ENCODE measurements at regions not wholly inside any gene's neighbourhood (a gene's known extent, or its start where the extent isn't known, plus 50 kb on each side); places are given as distances from the start of the nearest gene placed in this dataset.

DNA sequence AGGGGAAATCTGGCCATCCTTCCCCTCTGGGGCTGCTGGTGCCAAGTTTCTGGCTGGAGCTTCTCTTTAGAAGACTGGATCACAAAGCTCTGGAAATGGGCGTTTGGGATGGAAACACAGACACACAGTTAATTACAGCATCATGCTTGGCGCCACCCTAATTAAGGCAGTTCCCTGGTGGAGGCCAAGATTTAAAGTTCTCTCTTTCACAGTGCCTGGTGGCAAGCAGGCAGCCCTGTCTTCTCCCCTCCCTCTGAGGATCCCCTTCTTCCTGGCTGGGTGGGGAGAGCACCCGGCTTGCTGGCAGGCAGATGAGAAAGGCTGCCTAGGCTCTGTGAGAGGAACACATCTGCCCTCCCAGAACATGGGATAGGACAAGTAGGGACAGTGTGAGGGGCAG, 59.0 kb upstream of the NKD1 start:
- Histone ChIP-seq H3K27ac (ENCODE audit: low read depth) (no peak overlapping the region), H3F3A (replicated peaks; ENCODE audit: low read depth) (no peaks in the 10 kb centered on the region), H3K4me3 (no peak overlapping the region), H4K20me1 (replicated peaks; ENCODE audit: insufficient read depth) (no peaks in the 10 kb centered on the region), H3K4me1 (ENCODE audit: insufficient read depth) (no peaks in the 10 kb centered on the region), H3K9me2 (ENCODE audit: insufficient read depth) (peaks cover 4% of the 10 kb centered on the region; the same call in 1 of the 2 replicates), H2AFZ (no peak overlapping the region), H3K4me2 (no peak overlapping the region), H3K36me3 (ENCODE audit: insufficient read depth) (no peaks in the 10 kb centered on the region), H3K27me3 (ENCODE audit: insufficient read depth) (no peaks in the 10 kb centered on the region), H3K79me2 (replicated peaks; ENCODE audit: insufficient read depth) (no peaks in the 10 kb centered on the region)
- no peak overlapping the region for H3K27ac Mint-ChIP-seq
- H3K4me1 Mint-ChIP-seq: no peaks in the 10 kb centered on the region
- no peaks in the 10 kb centered on the region for H3K36me3 Mint-ChIP-seq (ENCODE audit: low read depth)
- peaks cover 12% of the 10 kb centered on the region; the same call in 2 of the 3 replicates for H3K9me3 Mint-ChIP-seq
- H3K4me3 Mint-ChIP-seq: no peak overlapping the region
- H3K27me3 Mint-ChIP-seq (ENCODE audit: insufficient read depth, low read depth, poor library complexity): no peaks in the 10 kb centered on the region
- ATAC-seq (no peak), DNase-seq (ENCODE audit: low spot score) (no peak)
- TF ChIP-seq, protein P1, sequence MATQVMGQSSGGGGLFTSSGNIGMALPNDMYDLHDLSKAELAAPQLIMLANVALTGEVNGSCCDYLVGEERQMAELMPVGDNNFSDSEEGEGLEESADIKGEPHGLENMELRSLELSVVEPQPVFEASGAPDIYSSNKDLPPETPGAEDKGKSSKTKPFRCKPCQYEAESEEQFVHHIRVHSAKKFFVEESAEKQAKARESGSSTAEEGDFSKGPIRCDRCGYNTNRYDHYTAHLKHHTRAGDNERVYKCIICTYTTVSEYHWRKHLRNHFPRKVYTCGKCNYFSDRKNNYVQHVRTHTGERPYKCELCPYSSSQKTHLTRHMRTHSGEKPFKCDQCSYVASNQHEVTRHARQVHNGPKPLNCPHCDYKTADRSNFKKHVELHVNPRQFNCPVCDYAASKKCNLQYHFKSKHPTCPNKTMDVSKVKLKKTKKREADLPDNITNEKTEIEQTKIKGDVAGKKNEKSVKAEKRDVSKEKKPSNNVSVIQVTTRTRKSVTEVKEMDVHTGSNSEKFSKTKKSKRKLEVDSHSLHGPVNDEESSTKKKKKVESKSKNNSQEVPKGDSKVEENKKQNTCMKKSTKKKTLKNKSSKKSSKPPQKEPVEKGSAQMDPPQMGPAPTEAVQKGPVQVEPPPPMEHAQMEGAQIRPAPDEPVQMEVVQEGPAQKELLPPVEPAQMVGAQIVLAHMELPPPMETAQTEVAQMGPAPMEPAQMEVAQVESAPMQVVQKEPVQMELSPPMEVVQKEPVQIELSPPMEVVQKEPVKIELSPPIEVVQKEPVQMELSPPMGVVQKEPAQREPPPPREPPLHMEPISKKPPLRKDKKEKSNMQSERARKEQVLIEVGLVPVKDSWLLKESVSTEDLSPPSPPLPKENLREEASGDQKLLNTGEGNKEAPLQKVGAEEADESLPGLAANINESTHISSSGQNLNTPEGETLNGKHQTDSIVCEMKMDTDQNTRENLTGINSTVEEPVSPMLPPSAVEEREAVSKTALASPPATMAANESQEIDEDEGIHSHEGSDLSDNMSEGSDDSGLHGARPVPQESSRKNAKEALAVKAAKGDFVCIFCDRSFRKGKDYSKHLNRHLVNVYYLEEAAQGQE (IDR thresholded peaks at IDR 0.05; ENCODE audit: unreplicated experiment): no peak
- TF ChIP-seq NANOG (IDR thresholded peaks at IDR 0.05; ENCODE audit: borderline replicate concordance): no peak
- TF ChIP-seq, protein P2, sequence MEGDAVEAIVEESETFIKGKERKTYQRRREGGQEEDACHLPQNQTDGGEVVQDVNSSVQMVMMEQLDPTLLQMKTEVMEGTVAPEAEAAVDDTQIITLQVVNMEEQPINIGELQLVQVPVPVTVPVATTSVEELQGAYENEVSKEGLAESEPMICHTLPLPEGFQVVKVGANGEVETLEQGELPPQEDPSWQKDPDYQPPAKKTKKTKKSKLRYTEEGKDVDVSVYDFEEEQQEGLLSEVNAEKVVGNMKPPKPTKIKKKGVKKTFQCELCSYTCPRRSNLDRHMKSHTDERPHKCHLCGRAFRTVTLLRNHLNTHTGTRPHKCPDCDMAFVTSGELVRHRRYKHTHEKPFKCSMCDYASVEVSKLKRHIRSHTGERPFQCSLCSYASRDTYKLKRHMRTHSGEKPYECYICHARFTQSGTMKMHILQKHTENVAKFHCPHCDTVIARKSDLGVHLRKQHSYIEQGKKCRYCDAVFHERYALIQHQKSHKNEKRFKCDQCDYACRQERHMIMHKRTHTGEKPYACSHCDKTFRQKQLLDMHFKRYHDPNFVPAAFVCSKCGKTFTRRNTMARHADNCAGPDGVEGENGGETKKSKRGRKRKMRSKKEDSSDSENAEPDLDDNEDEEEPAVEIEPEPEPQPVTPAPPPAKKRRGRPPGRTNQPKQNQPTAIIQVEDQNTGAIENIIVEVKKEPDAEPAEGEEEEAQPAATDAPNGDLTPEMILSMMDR (conservative IDR thresholded peaks at IDR 0.05; ENCODE audit: low read depth in 2 of 2): no peak
- TF ChIP-seq EZH2phosphoT487 (IDR thresholded peaks at IDR 0.05; ENCODE audit: unreplicated experiment): no peak
- TF ChIP-seq STAT1 (IDR thresholded peaks at IDR 0.05; ENCODE audit: unreplicated experiment): no peak
- TF ChIP-seq, protein P3, sequence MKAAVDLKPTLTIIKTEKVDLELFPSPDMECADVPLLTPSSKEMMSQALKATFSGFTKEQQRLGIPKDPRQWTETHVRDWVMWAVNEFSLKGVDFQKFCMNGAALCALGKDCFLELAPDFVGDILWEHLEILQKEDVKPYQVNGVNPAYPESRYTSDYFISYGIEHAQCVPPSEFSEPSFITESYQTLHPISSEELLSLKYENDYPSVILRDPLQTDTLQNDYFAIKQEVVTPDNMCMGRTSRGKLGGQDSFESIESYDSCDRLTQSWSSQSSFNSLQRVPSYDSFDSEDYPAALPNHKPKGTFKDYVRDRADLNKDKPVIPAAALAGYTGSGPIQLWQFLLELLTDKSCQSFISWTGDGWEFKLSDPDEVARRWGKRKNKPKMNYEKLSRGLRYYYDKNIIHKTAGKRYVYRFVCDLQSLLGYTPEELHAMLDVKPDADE (IDR thresholded peaks at IDR 0.05): no peak
- no peak for TF ChIP-seq CREB1 (CRISPR knock-in tag; IDR thresholded peaks at IDR 0.05; ENCODE audit: low read depth)

DNA sequence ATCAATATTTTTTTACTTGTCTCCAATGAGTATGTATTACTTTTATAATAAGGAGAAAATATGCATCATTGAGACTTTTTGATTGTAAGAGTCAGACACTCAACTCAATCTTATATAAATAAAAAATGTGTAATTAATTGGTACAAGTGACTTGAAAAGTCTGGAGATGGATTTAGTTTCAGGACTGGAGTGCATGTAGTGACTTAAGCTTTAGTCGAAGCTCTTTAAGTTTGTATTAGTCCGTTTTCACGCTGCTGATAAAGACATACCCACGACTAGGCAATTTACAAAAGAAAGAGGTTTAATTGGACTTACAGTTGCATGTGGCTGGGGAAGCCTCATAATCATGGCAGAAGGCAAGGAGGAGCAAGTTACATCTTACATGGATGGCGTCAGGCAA, 60.7 kb upstream of the NKD1 start:
- H3K4me1 ChIP-seq (ENCODE audit: insufficient read depth): no peaks in the 10 kb centered on the region
- H3K4me1 Mint-ChIP-seq: no peaks in the 10 kb centered on the region
- DNase-seq (ENCODE audit: low spot score): no peak
- no peak overlapping the region for H3K4me2 ChIP-seq
- no peak overlapping the region for H2AFZ ChIP-seq
- H3K27me3 ChIP-seq (ENCODE audit: insufficient read depth): no peaks in the 10 kb centered on the region
- ATAC-seq: no peak
- no peaks in the 10 kb centered on the region for H3K36me3 ChIP-seq (ENCODE audit: insufficient read depth)
- no peaks in the 10 kb centered on the region for H3F3A ChIP-seq (replicated peaks; ENCODE audit: low read depth)
- no peak overlapping the region for H3K4me3 ChIP-seq
- no peaks in the 10 kb centered on the region for H3K79me2 ChIP-seq (replicated peaks; ENCODE audit: insufficient read depth)
- H3K27ac ChIP-seq (ENCODE audit: low read depth): no peak overlapping the region
- H3K4me3 Mint-ChIP-seq: no peak overlapping the region
- no peak overlapping the region for H3K27ac Mint-ChIP-seq
- H3K27me3 Mint-ChIP-seq (ENCODE audit: insufficient read depth, low read depth, poor library complexity): no peaks in the 10 kb centered on the region
- H3K9me3 Mint-ChIP-seq: peaks cover 19% of the 10 kb centered on the region
- H3K9me2 ChIP-seq (ENCODE audit: insufficient read depth): peaks cover 4% of the 10 kb centered on the region; the same call in 1 of the 2 replicates
- H4K20me1 ChIP-seq (replicated peaks; ENCODE audit: insufficient read depth): no peaks in the 10 kb centered on the region
- peaks cover 3% of the 10 kb centered on the region; the same call in 1 of the 3 replicates for H3K36me3 Mint-ChIP-seq (ENCODE audit: low read depth)
- TF ChIP-seq ZNF462 (CRISPR knock-in tag; IDR thresholded peaks at IDR 0.05) (no peak), CREB1 (CRISPR knock-in tag; IDR thresholded peaks at IDR 0.05; ENCODE audit: low read depth) (no peak), NANOG (IDR thresholded peaks at IDR 0.05; ENCODE audit: borderline replicate concordance) (no peak), ZNF114 (CRISPR knock-in tag; IDR thresholded peaks at IDR 0.05) (no peak), STAT1 (IDR thresholded peaks at IDR 0.05; ENCODE audit: unreplicated experiment) (no peak), EZH2phosphoT487 (IDR thresholded peaks at IDR 0.05; ENCODE audit: unreplicated experiment) (no peak)

Data from GM23338 (cell line).